22Rv1 (cell line): ENCODE measurements at regions not wholly inside any gene's neighbourhood (a gene's known extent, or its start where the extent isn't known, plus 50 kb on each side); places are given as distances from the start of the nearest gene placed in this dataset.

ENCODE experiments used
- ZFX ChIP-seq: fragments of 450-650 bp; IDR thresholded peaks from 2 replicates; pipeline ENCODE4 v1.6.1; 2017; ENCODE audit warnings: antibody characterized with exemption, borderline replicate concordance
- TF ChIP-seq, protein P1 (sequence below): fragments of 450-650 bp; IDR thresholded peaks from 2 replicates; pipeline ENCODE4 v1.5.1; 2017; ENCODE audit warnings: mild to moderate bottlenecking

DNA sequence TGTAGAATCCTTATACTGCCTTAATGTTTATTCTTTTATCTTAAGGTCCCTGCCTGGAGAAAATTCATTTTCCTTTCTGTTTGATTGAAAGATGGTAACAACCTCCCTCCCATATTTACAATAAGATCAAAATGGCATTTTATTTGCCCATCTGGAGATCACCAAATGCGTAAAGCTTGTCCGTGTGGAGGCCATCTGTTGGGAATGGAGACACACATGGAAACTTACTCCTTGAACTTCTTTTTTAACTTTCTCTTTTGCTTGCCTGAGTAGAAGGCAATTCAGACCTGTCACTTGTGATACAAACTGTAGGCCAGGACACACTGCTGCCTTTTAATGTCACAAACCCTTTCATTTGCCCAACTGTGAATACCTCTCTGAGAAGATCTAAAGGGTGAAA is 144.8 kb upstream of the CEP162 start:
- TF ChIP-seq, protein P1, sequence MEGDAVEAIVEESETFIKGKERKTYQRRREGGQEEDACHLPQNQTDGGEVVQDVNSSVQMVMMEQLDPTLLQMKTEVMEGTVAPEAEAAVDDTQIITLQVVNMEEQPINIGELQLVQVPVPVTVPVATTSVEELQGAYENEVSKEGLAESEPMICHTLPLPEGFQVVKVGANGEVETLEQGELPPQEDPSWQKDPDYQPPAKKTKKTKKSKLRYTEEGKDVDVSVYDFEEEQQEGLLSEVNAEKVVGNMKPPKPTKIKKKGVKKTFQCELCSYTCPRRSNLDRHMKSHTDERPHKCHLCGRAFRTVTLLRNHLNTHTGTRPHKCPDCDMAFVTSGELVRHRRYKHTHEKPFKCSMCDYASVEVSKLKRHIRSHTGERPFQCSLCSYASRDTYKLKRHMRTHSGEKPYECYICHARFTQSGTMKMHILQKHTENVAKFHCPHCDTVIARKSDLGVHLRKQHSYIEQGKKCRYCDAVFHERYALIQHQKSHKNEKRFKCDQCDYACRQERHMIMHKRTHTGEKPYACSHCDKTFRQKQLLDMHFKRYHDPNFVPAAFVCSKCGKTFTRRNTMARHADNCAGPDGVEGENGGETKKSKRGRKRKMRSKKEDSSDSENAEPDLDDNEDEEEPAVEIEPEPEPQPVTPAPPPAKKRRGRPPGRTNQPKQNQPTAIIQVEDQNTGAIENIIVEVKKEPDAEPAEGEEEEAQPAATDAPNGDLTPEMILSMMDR, result no peak
- TF ChIP-seq ZFX, result no peak
